Right lobe of liver (tissue), 4 donors: ENCODE measurements at regions not wholly inside any gene's neighbourhood (a gene's known extent, or its start where the extent isn't known, plus 50 kb on each side); places are given as distances from the start of the nearest gene placed in this dataset.

Experiments used
- POLR2A ChIP-seq: fragments of 450-650 bp; IDR thresholded peaks from one replicate; pipeline ENCODE4 v1.6.1; 2017; ENCODE audit warnings: antibody characterized with exemption, mild to moderate bottlenecking
- TF ChIP-seq, protein P1 (sequence below), 4 donors: fragments of 200-600 bp in 3 of 4; fragments of 450-650 bp in 1 of 4; IDR thresholded peaks; one replicate each; pipeline versions ENCODE4 v1.5.1 to v1.8.0; 2016 to 2022; ENCODE audit warnings: antibody characterized with exemption in 4 of 4, mild to moderate bottlenecking in 2 of 4
- donor health status: DM: no; HTN: no; CAD: no.
- donor health status: DM: no; HTN: no; CAD: no.
- donor health status: DM: no; HTN: yes; CAD: no.

GRCh38 chr11:96655474-96655873 lies 265.7 kb downstream of the JRKL start:
- TF ChIP-seq, protein P1, sequence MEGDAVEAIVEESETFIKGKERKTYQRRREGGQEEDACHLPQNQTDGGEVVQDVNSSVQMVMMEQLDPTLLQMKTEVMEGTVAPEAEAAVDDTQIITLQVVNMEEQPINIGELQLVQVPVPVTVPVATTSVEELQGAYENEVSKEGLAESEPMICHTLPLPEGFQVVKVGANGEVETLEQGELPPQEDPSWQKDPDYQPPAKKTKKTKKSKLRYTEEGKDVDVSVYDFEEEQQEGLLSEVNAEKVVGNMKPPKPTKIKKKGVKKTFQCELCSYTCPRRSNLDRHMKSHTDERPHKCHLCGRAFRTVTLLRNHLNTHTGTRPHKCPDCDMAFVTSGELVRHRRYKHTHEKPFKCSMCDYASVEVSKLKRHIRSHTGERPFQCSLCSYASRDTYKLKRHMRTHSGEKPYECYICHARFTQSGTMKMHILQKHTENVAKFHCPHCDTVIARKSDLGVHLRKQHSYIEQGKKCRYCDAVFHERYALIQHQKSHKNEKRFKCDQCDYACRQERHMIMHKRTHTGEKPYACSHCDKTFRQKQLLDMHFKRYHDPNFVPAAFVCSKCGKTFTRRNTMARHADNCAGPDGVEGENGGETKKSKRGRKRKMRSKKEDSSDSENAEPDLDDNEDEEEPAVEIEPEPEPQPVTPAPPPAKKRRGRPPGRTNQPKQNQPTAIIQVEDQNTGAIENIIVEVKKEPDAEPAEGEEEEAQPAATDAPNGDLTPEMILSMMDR (IDR thresholded peaks at IDR 0.05), result no peak
- no peak for TF ChIP-seq POLR2A
